Mesenchymal stem cell (in vitro differentiated cells and primary cell): ENCODE measurements at regions not wholly inside any gene's neighbourhood (a gene's known extent, or its start where the extent isn't known, plus 50 kb on each side); places are given as distances from the start of the nearest gene placed in this dataset.

Source experiments
- DNase-seq: peaks from one replicate; pipeline ENCODE4 v3.0.0-alpha.2; 2013
- H2AFZ ChIP-seq: one replicate; pipeline ENCODE4 v1.6.1; 2013; ENCODE audit warnings: low read depth, mild to moderate bottlenecking, control low read depth, inconsistent platforms, low read length, moderate library complexity
- H2AK5ac ChIP-seq: 2 replicates; pipeline ENCODE4 v1.6.1; 2013; ENCODE audit warnings: low read length, moderate library complexity, mild to moderate bottlenecking, inconsistent platforms; ENCODE audit not compliant: severe bottlenecking
- H2BK120ac ChIP-seq: one replicate; pipeline ENCODE4 v1.6.1; 2013; ENCODE audit warnings: low read depth, mild to moderate bottlenecking, inconsistent platforms, low read length, moderate library complexity
- H2BK12ac ChIP-seq, 2 experiments: one replicate each; pipeline ENCODE4 v1.6.1; 2013; ENCODE audit warnings: inconsistent platforms in 2 of 2, low read length in 2 of 2, mild to moderate bottlenecking in 2 of 2, moderate library complexity in 2 of 2, control low read depth in 1 of 2
- H2BK15ac ChIP-seq: one replicate; pipeline ENCODE4 v1.6.1; 2013; ENCODE audit warnings: mild to moderate bottlenecking, low read depth, inconsistent platforms; ENCODE audit not compliant: poor library complexity, severe bottlenecking
- H2BK5ac ChIP-seq: 2 replicates; pipeline ENCODE4 v1.6.1; 2013; ENCODE audit warnings: low read depth, mild to moderate bottlenecking, low read length, control low read depth, inconsistent platforms; ENCODE audit not compliant: poor library complexity, severe bottlenecking
- H3K14ac ChIP-seq, 2 experiments: one replicate each; pipeline ENCODE4 v1.6.1; 2013; ENCODE audit warnings: inconsistent platforms in 2 of 2, low read length in 2 of 2, control low read depth in 1 of 2, mild to moderate bottlenecking in 1 of 2, moderate library complexity in 1 of 2
- H3K18ac ChIP-seq, 2 experiments: one replicate each; pipeline ENCODE4 v1.6.1; 2013; ENCODE audit warnings: inconsistent platforms in 2 of 2, low read length in 2 of 2, control low read depth in 1 of 2, low read depth in 1 of 2, mild to moderate bottlenecking in 1 of 2
- H3K23ac ChIP-seq, 2 experiments: one replicate each; pipeline ENCODE4 v1.6.1; 2013; ENCODE audit warnings: inconsistent platforms in 2 of 2, low read length in 2 of 2, mild to moderate bottlenecking in 2 of 2, moderate library complexity in 2 of 2, control low read depth in 1 of 2
- H3K27ac ChIP-seq: 2 replicates; pipeline ENCODE4 v1.5.1; 2013; ENCODE audit warnings: mild to moderate bottlenecking, moderate library complexity, low read length, control low read depth, inconsistent platforms; ENCODE audit not compliant: poor library complexity, severe bottlenecking
- H3K27me3 ChIP-seq, 2 experiments: 2 replicates each; pipeline versions ENCODE4 v1.6.1 to v1.7.0; 2013; ENCODE audit warnings: low read length in 2 of 2, mild to moderate bottlenecking in 2 of 2, moderate library complexity in 2 of 2, control low read depth in 1 of 2, inconsistent platforms in 1 of 2; ENCODE audit not compliant: control insufficient read depth in 1 of 2, insufficient read depth in 1 of 2
- H3K36me3 ChIP-seq, 2 experiments: 2 replicates each; pipeline versions ENCODE4 v1.6.1 to v1.7.0; 2013; ENCODE audit warnings: low read length in 2 of 2, control low read depth in 1 of 2, inconsistent platforms in 1 of 2, low read depth in 1 of 2, mild to moderate bottlenecking in 1 of 2; ENCODE audit not compliant: insufficient read depth in 2 of 2, control insufficient read depth in 1 of 2
- H3K4ac ChIP-seq, 2 experiments: one replicate each; pipeline ENCODE4 v1.6.1; 2013; ENCODE audit warnings: inconsistent platforms in 2 of 2, low read length in 2 of 2, mild to moderate bottlenecking in 2 of 2, moderate library complexity in 2 of 2, control low read depth in 1 of 2, low read depth in 1 of 2
- H3K4me1 ChIP-seq: 2 replicates; pipeline ENCODE4 v1.6.1; 2013; ENCODE audit warnings: low read depth, low read length, control low read depth; ENCODE audit not compliant: control insufficient read depth, insufficient read depth
- H3K4me2 ChIP-seq: 2 replicates; pipeline ENCODE4 v1.6.1; 2013; ENCODE audit warnings: low read length, mild to moderate bottlenecking, inconsistent platforms; ENCODE audit not compliant: poor library complexity, severe bottlenecking
- H3K4me3 ChIP-seq, 2 experiments: 2 replicates each; pipeline versions ENCODE4 v1.5.1 to v1.7.0; 2013; ENCODE audit warnings: low read length in 2 of 2, mild to moderate bottlenecking in 2 of 2, control low read depth in 1 of 2, low read depth in 1 of 2; ENCODE audit not compliant: insufficient read depth in 1 of 2
- H3K79me1 ChIP-seq: replicated peaks from 2 replicates; pipeline ENCODE4 v1.6.1; 2013; ENCODE audit warnings: mild to moderate bottlenecking, control low read depth, low read length, inconsistent platforms; ENCODE audit not compliant: poor library complexity, severe bottlenecking
- H3K9ac ChIP-seq: 2 replicates; pipeline ENCODE4 v1.7.0; 2013; ENCODE audit warnings: mild to moderate bottlenecking, low read length, moderate library complexity
- H3K9me3 ChIP-seq: 2 replicates; pipeline ENCODE4 v1.7.0; 2013; ENCODE audit warnings: mild to moderate bottlenecking, low read length; ENCODE audit not compliant: control insufficient read depth
- H4K8ac ChIP-seq: one replicate; pipeline ENCODE4 v1.6.1; 2013; ENCODE audit warnings: inconsistent platforms, mild to moderate bottlenecking, low read length, moderate library complexity
- H4K91ac ChIP-seq: one replicate; pipeline ENCODE4 v1.6.1; 2013; ENCODE audit warnings: mild to moderate bottlenecking, low read length, inconsistent platforms
- WGBS: methylation state at CpG from one replicate; pipeline ENCODE4 v1.1.7; 2013; ENCODE audit warnings: mixed read lengths; 5-methylcytosine and 5-hydroxymethylcytosine counted together

DNA sequence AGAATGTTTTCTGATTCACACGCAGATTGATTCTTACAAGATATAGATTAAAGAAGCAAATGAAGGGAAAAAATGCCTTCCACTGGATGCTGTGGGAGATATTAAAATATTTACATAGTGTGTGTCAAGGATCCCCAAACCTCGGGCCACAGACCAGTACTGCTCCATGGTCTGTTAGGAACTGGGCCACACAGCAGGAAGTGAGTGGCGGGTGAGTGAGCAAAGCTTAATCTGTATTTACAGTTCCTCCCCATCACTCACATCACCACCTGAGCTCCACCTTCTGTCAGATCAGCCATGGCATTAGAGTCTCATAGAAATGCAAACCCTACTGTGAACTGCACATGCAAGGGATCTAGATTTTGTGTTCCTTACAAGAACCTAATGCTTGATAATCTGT is 552.6 kb upstream of the GOLIM4 start:
- Histone ChIP-seq H2BK15ac (no peak overlapping the region), H3K14ac (no peak overlapping the region), H3K4me2 (no peak overlapping the region), H3K4ac (no peak overlapping the region), H4K8ac (no peak overlapping the region), H3K18ac (no peak overlapping the region), H3K27ac (no peak overlapping the region), H2AK5ac (no peak overlapping the region), H2AFZ (no peak overlapping the region), H3K9ac (no peak overlapping the region), H2BK12ac (no peak overlapping the region), H2BK5ac (no peak overlapping the region), H3K4me1 (no peaks in the 10 kb centered on the region), H2BK120ac (no peak overlapping the region), H4K91ac (no peak overlapping the region), H3K23ac (no peak overlapping the region), H3K36me3 (no peaks in the 10 kb centered on the region), H3K27me3 (no peaks in the 10 kb centered on the region), H3K79me1 (no peaks in the 10 kb centered on the region), H3K9me3 (no peaks in the 10 kb centered on the region), H3K4me3 (no peak overlapping the region)
- 80% methylated on average over 3 of the region's 3 CpGs for WGBS
- no peak for DNase-seq

DNA sequence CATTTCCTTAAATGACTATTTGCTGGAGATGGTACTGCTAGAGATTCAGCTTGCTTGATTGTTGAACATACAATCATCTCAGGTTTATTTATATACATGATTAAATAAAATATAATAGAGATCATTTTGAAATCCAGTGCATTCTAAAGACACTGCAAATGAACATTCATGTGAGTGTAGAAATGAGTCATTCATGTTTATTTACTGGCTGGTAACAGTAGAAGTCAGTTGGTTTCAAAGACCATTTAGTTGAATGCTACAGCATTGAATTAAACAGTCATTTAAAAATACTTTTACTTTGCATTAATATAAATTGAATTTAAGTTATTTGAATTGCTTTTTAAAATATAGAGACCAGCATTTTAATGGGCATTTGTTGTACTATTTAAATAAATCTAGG is 551.9 kb upstream of the GOLIM4 start:
- Histone ChIP-seq H2BK120ac (no peak overlapping the region), H2BK5ac (no peak overlapping the region), H3K18ac (no peak overlapping the region), H2AK5ac (no peak overlapping the region), H3K4ac (no peak overlapping the region), H2BK15ac (no peak overlapping the region), H2BK12ac (no peak overlapping the region), H2AFZ (no peak overlapping the region), H4K91ac (no peak overlapping the region), H3K4me3 (no peak overlapping the region), H4K8ac (no peak overlapping the region), H3K79me1 (no peaks in the 10 kb centered on the region), H3K27ac (no peak overlapping the region), H3K23ac (no peak overlapping the region), H3K9me3 (no peaks in the 10 kb centered on the region), H3K14ac (no peak overlapping the region), H3K36me3 (no peaks in the 10 kb centered on the region), H3K4me2 (no peak overlapping the region), H3K27me3 (no peaks in the 10 kb centered on the region), H3K9ac (no peak overlapping the region), H3K4me1 (no peaks in the 10 kb centered on the region)
- no peak for DNase-seq

DNA sequence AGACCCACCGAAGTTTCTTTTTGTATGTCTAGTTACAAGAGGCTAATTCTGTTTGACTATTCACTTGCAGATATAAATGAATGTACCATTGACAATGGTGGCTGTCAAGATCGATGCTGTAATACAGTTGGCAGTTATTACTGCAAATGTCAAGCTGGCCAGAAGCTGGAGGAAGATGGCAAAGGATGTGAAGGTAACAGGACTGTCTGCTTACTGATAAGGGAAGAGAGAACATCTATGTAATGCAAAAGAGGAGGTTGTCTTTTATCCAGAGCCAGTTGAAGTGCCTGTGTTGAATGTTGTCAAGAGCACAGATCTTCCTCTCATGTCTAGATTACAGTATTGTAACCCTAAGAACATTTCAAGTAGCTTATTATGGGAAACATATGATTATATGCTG is 549.5 kb upstream of the GOLIM4 start:
- H3K9ac ChIP-seq, result no peak overlapping the region
- H3K4ac ChIP-seq, result no peak overlapping the region
- no peak overlapping the region for H2BK15ac ChIP-seq
- no peaks in the 10 kb centered on the region for H3K36me3 ChIP-seq
- H3K4me2 ChIP-seq, result no peak overlapping the region
- H2BK12ac ChIP-seq, result no peak overlapping the region
- H3K4me3 ChIP-seq, result no peak overlapping the region
- no peak overlapping the region for H2AK5ac ChIP-seq
- no peak overlapping the region for H4K8ac ChIP-seq
- no peak overlapping the region for H3K23ac ChIP-seq
- H3K79me1 ChIP-seq, result no peaks in the 10 kb centered on the region
- H3K14ac ChIP-seq, result no peak overlapping the region
- DNase-seq, result no peak
- H3K18ac ChIP-seq, result no peak overlapping the region
- no peaks in the 10 kb centered on the region for H3K27me3 ChIP-seq
- no peak overlapping the region for H2AFZ ChIP-seq
- H3K9me3 ChIP-seq, result no peaks in the 10 kb centered on the region
- WGBS, result 90% methylated on average over 2 of the region's 2 CpGs
- H2BK120ac ChIP-seq, result no peak overlapping the region
- H3K27ac ChIP-seq, result no peak overlapping the region
- H4K91ac ChIP-seq, result no peak overlapping the region
- H2BK5ac ChIP-seq, result no peak overlapping the region
- H3K4me1 ChIP-seq, result no peaks in the 10 kb centered on the region

DNA sequence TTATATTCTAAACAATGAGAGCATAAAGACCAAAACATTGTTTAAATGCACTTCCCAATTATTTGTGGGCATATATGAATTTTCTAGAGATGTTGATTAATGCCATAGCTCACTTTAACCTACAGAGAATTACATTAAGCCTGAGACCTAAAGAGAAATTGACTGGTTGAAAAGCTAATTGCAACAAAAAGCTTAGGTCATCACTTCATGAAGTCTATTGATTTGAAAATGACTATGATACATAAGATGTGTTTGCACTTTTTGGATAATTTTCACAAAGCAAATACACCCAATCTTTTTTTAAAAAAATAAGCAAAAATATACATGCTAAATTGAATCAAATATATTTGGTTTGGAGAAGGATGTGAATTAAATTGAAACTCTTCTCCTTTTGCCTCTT is 532.8 kb upstream of the GOLIM4 start:
- Histone ChIP-seq H2AFZ (no peak overlapping the region), H3K4me1 (no peaks in the 10 kb centered on the region), H3K36me3 (no peaks in the 10 kb centered on the region), H3K9ac (no peak overlapping the region), H3K4me3 (no peak overlapping the region), H3K27me3 (no peaks in the 10 kb centered on the region), H3K9me3 (no peaks in the 10 kb centered on the region), H3K27ac (no peak overlapping the region), H4K91ac (no peak overlapping the region), H3K23ac (no peak overlapping the region), H3K4me2 (no peak overlapping the region), H3K18ac (no peak overlapping the region), H3K4ac (no peak overlapping the region), H3K14ac (no peak overlapping the region), H4K8ac (no peak overlapping the region), H3K79me1 (no peaks in the 10 kb centered on the region), H2AK5ac (no peak overlapping the region), H2BK5ac (no peak overlapping the region), H2BK120ac (no peak overlapping the region), H2BK12ac (no peak overlapping the region), H2BK15ac (no peak overlapping the region)
- DNase-seq, result no peak
